Ishikawa (cell line): ENCODE measurements at regions not wholly inside any gene's neighbourhood (a gene's known extent, or its start where the extent isn't known, plus 50 kb on each side); places are given as distances from the start of the nearest gene placed in this dataset.

Experiments used
- CEBPB ChIP-seq: IDR thresholded peaks from 2 replicates; pipeline ENCODE4 v1.6.1; 2012
- CREB1 ChIP-seq: IDR thresholded peaks from 2 replicates; pipeline ENCODE4 v1.6.1; 2012; ENCODE audit warnings: low read depth
- EGR1 ChIP-seq: IDR thresholded peaks from 2 replicates; pipeline ENCODE4 v1.6.1; 2012
- EP300 ChIP-seq: IDR thresholded peaks from 2 replicates; pipeline ENCODE4 v1.6.1; 2012; ENCODE audit warnings: borderline replicate concordance
- FOXM1 ChIP-seq: IDR thresholded peaks from 2 replicates; pipeline ENCODE4 v1.6.1; 2012; ENCODE audit warnings: low read depth, borderline replicate concordance
- NFIC ChIP-seq: IDR thresholded peaks from 2 replicates; pipeline ENCODE4 v1.6.1; 2012
- RAD21 ChIP-seq: IDR thresholded peaks from 2 replicates; pipeline ENCODE4 v1.6.1; 2012; ENCODE audit warnings: low read depth
- REST ChIP-seq: IDR thresholded peaks from 2 replicates; pipeline ENCODE4 v1.6.1; 2012; ENCODE audit warnings: low read depth, mild to moderate bottlenecking
- TAF1 ChIP-seq: IDR thresholded peaks from 2 replicates; pipeline ENCODE4 v1.6.1; 2012; ENCODE audit warnings: low read depth, mild to moderate bottlenecking
- TCF12 ChIP-seq: IDR thresholded peaks from 2 replicates; pipeline ENCODE4 v1.6.1; 2012; ENCODE audit warnings: low read depth
- TEAD4 ChIP-seq: IDR thresholded peaks from 2 replicates; pipeline ENCODE4 v1.6.1; 2012
- USF1 ChIP-seq: IDR thresholded peaks from 2 replicates; pipeline ENCODE4 v1.6.1; 2012
- YY1 ChIP-seq: IDR thresholded peaks from 2 replicates; pipeline ENCODE4 v1.6.1; 2012; ENCODE audit warnings: low read depth
- ZBTB7A ChIP-seq: IDR thresholded peaks from 2 replicates; pipeline ENCODE4 v1.6.1; 2012; ENCODE audit warnings: low read depth
- TF ChIP-seq, protein P1 (sequence below): IDR thresholded peaks from 2 replicates; pipeline ENCODE4 v1.6.1; 2012

DNA sequence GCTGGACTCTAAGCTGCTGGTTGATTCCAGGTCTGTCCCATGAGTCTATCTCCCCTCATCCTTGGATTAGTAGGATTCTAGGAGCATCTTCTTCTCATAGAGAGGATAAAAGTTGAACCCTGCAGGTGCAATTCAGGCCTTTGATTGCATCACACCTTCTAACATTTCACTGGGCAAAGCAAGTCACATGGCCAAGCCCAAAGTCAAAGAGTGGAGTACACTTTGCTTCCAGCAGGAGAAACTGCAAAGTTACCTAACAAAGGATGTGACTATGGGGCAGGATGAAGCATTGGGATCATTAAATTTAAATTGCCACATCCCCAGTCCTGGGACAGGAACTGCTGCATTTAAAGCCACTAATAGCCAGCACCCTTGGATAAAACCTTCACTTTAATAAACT, 51.0 kb upstream of the EGFLAM start:
- TF ChIP-seq NFIC (no peak), FOXM1 (no peak), EP300 (no peak), TAF1 (no peak), CEBPB (peak; percentile 49; the same call in 1 of the 2 replicates), TCF12 (no peak), YY1 (no peak), USF1 (peak; percentile 52; the same call in 1 of the 2 replicates)
- TF ChIP-seq, protein P1, sequence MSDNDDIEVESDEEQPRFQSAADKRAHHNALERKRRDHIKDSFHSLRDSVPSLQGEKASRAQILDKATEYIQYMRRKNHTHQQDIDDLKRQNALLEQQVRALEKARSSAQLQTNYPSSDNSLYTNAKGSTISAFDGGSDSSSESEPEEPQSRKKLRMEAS = no peak

DNA sequence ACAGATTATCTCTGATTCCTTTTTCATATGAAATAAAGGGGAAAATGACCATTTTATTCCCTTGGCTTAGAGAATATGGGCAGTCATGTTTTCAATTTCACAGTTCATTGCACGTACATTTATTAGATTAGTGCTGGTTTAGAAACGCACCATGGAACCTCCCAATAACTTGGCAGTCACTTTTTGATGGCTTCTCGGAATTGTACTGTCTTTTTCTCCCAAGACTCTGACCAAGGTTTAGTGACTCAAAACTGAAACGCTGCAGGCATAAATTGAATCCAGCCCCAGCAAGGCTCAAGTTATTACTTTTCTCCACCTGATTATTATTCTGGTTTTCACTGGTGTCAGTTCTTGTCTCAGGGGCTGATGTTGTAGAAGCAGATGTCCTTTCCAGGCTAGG, 55.6 kb upstream of the EGFLAM start:
- TF ChIP-seq CEBPB = no peak
- TF ChIP-seq CREB1 = no peak
- TF ChIP-seq YY1 = no peak
- TF ChIP-seq EGR1 = no peak

DNA sequence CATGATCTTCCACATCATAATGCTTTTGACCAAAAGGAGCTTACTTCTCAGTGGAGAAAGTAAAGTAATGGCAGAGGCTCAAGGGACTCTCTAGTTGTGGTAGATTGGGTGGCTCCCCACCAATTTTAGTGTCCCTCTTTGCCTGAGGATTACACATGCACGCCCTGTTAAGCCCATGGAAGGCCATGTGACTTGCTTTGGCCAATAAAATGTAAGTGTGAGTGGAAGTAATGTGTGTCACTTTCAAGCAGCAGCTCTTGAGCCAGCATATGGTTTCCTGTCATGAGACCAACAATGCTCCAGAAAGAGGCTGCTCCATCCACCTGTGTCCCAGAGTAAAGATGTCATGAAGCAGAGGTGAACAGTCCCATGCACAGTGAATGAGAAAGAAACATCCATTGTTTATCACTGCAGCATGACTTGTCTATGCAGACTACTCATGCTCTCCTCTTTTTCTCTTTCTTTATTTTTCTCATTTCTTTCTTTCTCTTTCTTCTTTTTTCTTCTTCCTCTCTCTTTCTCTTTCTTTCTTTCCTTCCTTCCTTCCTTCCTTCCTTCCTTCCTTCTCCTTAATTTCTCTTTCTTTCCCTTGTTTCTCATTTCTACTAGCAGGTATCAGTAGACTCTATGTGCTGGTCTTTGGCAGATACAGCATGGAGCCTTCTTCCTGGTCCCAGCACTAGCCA, 57.3 kb upstream of the EGFLAM start:
- TF ChIP-seq CEBPB (no peak), YY1 (no peak)

DNA sequence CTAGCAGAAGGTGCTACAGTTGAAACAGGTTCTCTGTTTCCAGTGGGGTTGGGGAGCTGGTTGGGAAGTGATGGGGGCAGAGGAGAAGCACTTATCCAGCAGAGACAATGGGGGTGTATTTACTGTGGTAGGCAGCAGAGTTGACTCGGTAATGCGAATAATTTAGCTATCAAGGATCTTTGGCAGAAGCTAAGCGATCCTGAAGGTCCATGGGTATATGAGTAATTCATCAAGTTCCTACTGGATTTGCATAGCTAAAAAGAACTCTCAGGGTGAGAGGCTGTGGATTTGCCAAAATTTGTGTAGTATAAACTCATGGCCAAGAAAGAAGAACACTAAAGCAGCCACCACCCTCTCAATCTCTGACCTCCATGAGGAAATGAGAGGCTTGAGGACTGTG, 61.2 kb upstream of the EGFLAM start:
- TF ChIP-seq ZBTB7A (no peak), NFIC (no peak), REST (no peak), EGR1 (no peak), TAF1 (no peak), EP300 (no peak), YY1 (no peak), CREB1 (no peak), RAD21 (no peak), TEAD4 (no peak), FOXM1 (no peak), USF1 (no peak), TCF12 (no peak), CEBPB (no peak)
- TF ChIP-seq, protein P1 = no peak

DNA sequence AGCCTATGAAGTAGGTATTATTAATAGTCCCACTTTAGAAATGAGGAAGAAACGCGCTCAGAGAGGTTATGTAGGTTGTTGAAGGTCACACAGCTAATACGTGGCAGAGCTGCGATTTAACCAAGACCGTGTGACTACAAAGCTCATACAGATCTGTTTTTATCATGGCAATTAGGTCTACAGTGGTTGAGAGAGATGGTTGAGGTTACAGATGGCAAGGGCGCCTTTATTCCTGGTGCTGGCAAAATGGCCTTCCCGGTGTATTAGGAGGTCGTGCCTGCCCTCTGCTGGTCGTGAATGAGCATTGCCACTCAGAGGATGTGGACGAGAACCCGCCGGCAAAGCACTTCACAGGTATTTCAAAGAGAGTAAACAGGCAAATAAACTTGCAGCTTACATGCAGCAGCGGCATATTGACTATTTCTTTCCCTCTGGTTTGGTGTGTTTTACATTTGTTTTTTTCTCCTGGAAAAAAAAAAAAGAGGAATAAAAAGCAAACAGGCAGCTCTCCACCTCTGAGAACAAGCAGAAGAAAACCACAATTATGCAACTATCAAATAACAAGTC, 65.3 kb upstream of the EGFLAM start:
- TF ChIP-seq, protein P1 = no peak
- no peak for TF ChIP-seq EGR1
- peak; percentile 36; the same call in 1 of the 2 replicates for TF ChIP-seq YY1
- peak; percentile 92 for TF ChIP-seq RAD21
- TF ChIP-seq CREB1 = no peak

DNA sequence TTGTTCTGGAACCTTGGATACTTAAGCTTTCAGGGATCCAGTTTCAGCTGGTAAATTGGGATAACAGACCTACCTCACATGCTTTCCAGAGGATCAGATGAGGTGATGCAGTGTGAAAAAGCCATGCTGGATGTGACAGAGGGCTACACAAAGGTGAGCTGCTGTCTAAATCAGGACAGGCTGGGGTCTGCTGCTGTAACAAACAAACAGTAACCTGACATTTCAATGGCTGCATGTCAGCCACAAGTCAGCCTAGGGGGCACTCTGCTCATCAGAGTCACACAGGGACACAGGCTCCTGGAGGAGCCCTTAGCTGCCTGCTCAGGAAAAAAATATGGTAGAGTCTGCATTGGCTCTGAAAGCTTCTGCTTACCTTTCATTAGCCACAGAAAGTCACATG, 66.7 kb upstream of the EGFLAM start:
- no peak for TF ChIP-seq REST
- no peak for TF ChIP-seq CREB1
- no peak for TF ChIP-seq TEAD4
- TF ChIP-seq, protein P1 = no peak
- TF ChIP-seq NFIC = no peak
- no peak for TF ChIP-seq RAD21
- TF ChIP-seq YY1 = no peak
- TF ChIP-seq EP300 = no peak
- no peak for TF ChIP-seq TCF12
- TF ChIP-seq EGR1 = no peak
- TF ChIP-seq CEBPB = no peak
- TF ChIP-seq TAF1 = no peak
- no peak for TF ChIP-seq FOXM1
- TF ChIP-seq USF1 = no peak
- no peak for TF ChIP-seq ZBTB7A
